MM.1S (cell line): ENCODE measurements at regions not wholly inside any gene's neighbourhood (a gene's known extent, or its start where the extent isn't known, plus 50 kb on each side); places are given as distances from the start of the nearest gene placed in this dataset.

Source experiments
- EZH2phosphoT487 ChIP-seq: fragments of 300-600 bp; sonication (generic); IDR thresholded peaks from 2 replicates; pipeline ENCODE4 v1.6.1; 2018; ENCODE audit warnings: antibody characterized with exemption, low read length
- TF ChIP-seq, protein P1 (sequence below): fragments of 300-600 bp; sonication (generic); IDR thresholded peaks from 2 replicates; pipeline ENCODE4 v1.5.1; 2016; ENCODE audit warnings: antibody characterized with exemption, low read length, mixed read lengths

- TF ChIP-seq, protein P1, sequence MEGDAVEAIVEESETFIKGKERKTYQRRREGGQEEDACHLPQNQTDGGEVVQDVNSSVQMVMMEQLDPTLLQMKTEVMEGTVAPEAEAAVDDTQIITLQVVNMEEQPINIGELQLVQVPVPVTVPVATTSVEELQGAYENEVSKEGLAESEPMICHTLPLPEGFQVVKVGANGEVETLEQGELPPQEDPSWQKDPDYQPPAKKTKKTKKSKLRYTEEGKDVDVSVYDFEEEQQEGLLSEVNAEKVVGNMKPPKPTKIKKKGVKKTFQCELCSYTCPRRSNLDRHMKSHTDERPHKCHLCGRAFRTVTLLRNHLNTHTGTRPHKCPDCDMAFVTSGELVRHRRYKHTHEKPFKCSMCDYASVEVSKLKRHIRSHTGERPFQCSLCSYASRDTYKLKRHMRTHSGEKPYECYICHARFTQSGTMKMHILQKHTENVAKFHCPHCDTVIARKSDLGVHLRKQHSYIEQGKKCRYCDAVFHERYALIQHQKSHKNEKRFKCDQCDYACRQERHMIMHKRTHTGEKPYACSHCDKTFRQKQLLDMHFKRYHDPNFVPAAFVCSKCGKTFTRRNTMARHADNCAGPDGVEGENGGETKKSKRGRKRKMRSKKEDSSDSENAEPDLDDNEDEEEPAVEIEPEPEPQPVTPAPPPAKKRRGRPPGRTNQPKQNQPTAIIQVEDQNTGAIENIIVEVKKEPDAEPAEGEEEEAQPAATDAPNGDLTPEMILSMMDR, result no peak
- TF ChIP-seq EZH2phosphoT487, result no peak
These were observed 81.7 kb upstream of the PAX1 start for GRCh38 chr20:21623781-21624094.
